Dendritic cell treated with granulocyte-macrophage colony-stimulating factor and Interleukin-4, amounts not matched to agents 40 ng/mL and 50 ng/mL, for 4 days (primary cell): ENCODE measurements at regions not wholly inside any gene's neighbourhood (a gene's known extent, or its start where the extent isn't known, plus 50 kb on each side); places are given as distances from the start of the nearest gene placed in this dataset.

ENCODE experiments used
- H3K27ac Mint-ChIP-seq: one replicate; pipeline ENCODE4 v1.8.0; 2022; ENCODE audit warnings: mild to moderate bottlenecking, mixed read lengths
- H3K27me3 Mint-ChIP-seq: one replicate; pipeline ENCODE4 v1.8.0; 2022; ENCODE audit warnings: mild to moderate bottlenecking, mixed read lengths
- H3K36me3 Mint-ChIP-seq: one replicate; pipeline ENCODE4 v1.8.0; 2022; ENCODE audit warnings: low read depth, mixed read lengths
- H3K4me1 Mint-ChIP-seq: one replicate; pipeline ENCODE4 v1.8.0; 2022; ENCODE audit warnings: low read depth, mixed read lengths
- H3K4me3 Mint-ChIP-seq: one replicate; pipeline ENCODE4 v1.8.0; 2022; ENCODE audit warnings: mild to moderate bottlenecking, moderate library complexity, mixed read lengths
- H3K9me3 Mint-ChIP-seq: one replicate; pipeline ENCODE4 v1.8.0; 2022; ENCODE audit warnings: mixed read lengths
- intact Hi-C: fragments of 100-400 bp; cut with micrococcal nuclease; formaldehyde crosslinking; loops from one replicate; pipeline ENCODE4 v1.15.0; 2022

GRCh38 chr11:127275774-127276173 lies 275.2 kb upstream of the KIRREL3 start:
- Mint-ChIP-seq H3K27ac (no peak overlapping the region), H3K4me1 (no peaks in the 10 kb centered on the region), H3K4me3 (no peak overlapping the region), H3K9me3 (no peaks in the 10 kb centered on the region), H3K36me3 (no peaks in the 10 kb centered on the region), H3K27me3 (no peaks in the 10 kb centered on the region)
- intact Hi-C loops = no loop called here

GRCh38 chr11:127274328-127274676 lies 273.7 kb upstream of the KIRREL3 start:
- intact Hi-C loops = no loop called here
- H3K9me3 Mint-ChIP-seq = no peaks in the 10 kb centered on the region
- H3K4me3 Mint-ChIP-seq = no peak overlapping the region
- H3K27me3 Mint-ChIP-seq = no peaks in the 10 kb centered on the region
- H3K36me3 Mint-ChIP-seq = no peaks in the 10 kb centered on the region
- H3K4me1 Mint-ChIP-seq = no peaks in the 10 kb centered on the region
- H3K27ac Mint-ChIP-seq = no peak overlapping the region

- intact Hi-C loops = no loop called here
- H3K4me3 Mint-ChIP-seq = no peak overlapping the region
- H3K4me1 Mint-ChIP-seq = no peaks in the 10 kb centered on the region
- no peaks in the 10 kb centered on the region for H3K9me3 Mint-ChIP-seq
- no peaks in the 10 kb centered on the region for H3K27me3 Mint-ChIP-seq
- H3K36me3 Mint-ChIP-seq = no peaks in the 10 kb centered on the region
- no peak overlapping the region for H3K27ac Mint-ChIP-seq
Observed at GRCh38 chr11:127273593-127274327, 273.2 kb upstream of the KIRREL3 start.

GRCh38 chr11:127270851-127271250 lies 270.3 kb upstream of the KIRREL3 start:
- H3K27ac Mint-ChIP-seq = no peak overlapping the region
- H3K4me3 Mint-ChIP-seq = no peak overlapping the region
- no peaks in the 10 kb centered on the region for H3K27me3 Mint-ChIP-seq
- no peaks in the 10 kb centered on the region for H3K36me3 Mint-ChIP-seq
- H3K9me3 Mint-ChIP-seq = no peaks in the 10 kb centered on the region
- intact Hi-C loops = no loop called here
- no peaks in the 10 kb centered on the region for H3K4me1 Mint-ChIP-seq

DNA sequence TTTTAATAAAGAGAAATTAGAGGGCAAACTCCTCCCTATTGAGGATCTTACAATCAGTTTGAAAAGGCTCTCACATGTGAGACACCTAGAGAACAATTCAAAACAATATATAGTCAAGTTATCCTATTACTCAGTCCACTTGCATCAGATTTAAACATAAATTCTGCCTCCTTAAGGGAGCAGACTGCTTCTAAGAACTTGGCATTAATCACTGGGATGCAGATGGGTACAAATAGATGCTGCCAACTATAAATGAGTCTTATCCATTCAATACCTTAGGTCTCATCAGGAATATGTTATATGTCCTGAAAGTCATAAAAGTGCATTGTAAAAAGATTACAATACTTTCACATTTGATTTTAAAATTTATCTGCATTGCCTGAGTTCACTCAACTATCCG lies 269.3 kb upstream of the KIRREL3 start:
- intact Hi-C loops = no loop called here
- no peak overlapping the region for H3K4me3 Mint-ChIP-seq
- H3K27me3 Mint-ChIP-seq = no peaks in the 10 kb centered on the region
- no peaks in the 10 kb centered on the region for H3K9me3 Mint-ChIP-seq
- H3K36me3 Mint-ChIP-seq = no peaks in the 10 kb centered on the region
- no peak overlapping the region for H3K27ac Mint-ChIP-seq
- H3K4me1 Mint-ChIP-seq = no peaks in the 10 kb centered on the region

- H3K27me3 Mint-ChIP-seq = no peaks in the 10 kb centered on the region
- intact Hi-C loops = no loop called here
- no peak overlapping the region for H3K27ac Mint-ChIP-seq
Observed at GRCh38 chr11:127268932-127269331, 268.4 kb upstream of the KIRREL3 start.

GRCh38 chr11:127268521-127268920 lies 268.0 kb upstream of the KIRREL3 start:
- Mint-ChIP-seq H3K9me3 (no peaks in the 10 kb centered on the region), H3K4me1 (no peaks in the 10 kb centered on the region)

More at GRCh38 chr11:127268932-127269331, 268.4 kb upstream of the KIRREL3 start:
- Mint-ChIP-seq H3K36me3 (no peaks in the 10 kb centered on the region), H3K4me1 (no peaks in the 10 kb centered on the region), H3K9me3 (no peaks in the 10 kb centered on the region), H3K4me3 (no peak overlapping the region)

GRCh38 chr11:127259102-127259501 lies 258.5 kb upstream of the KIRREL3 start:
- no peak overlapping the region for H3K4me3 Mint-ChIP-seq
- H3K27me3 Mint-ChIP-seq = no peaks in the 10 kb centered on the region
- no peak overlapping the region for H3K27ac Mint-ChIP-seq
- H3K9me3 Mint-ChIP-seq = no peaks in the 10 kb centered on the region
- H3K4me1 Mint-ChIP-seq = no peaks in the 10 kb centered on the region
- intact Hi-C loops = no loop called here
- no peaks in the 10 kb centered on the region for H3K36me3 Mint-ChIP-seq

More at GRCh38 chr11:127268521-127268920, 268.0 kb upstream of the KIRREL3 start:
- no peaks in the 10 kb centered on the region for H3K36me3 Mint-ChIP-seq
- no peaks in the 10 kb centered on the region for H3K27me3 Mint-ChIP-seq
- no peak overlapping the region for H3K4me3 Mint-ChIP-seq
- no peak overlapping the region for H3K27ac Mint-ChIP-seq
- intact Hi-C loops = no loop called here

- H3K27me3 Mint-ChIP-seq = no peaks in the 10 kb centered on the region
- H3K27ac Mint-ChIP-seq = no peak overlapping the region
- H3K4me1 Mint-ChIP-seq = no peaks in the 10 kb centered on the region
- intact Hi-C loops = no loop called here
- H3K36me3 Mint-ChIP-seq = no peaks in the 10 kb centered on the region
- no peaks in the 10 kb centered on the region for H3K9me3 Mint-ChIP-seq
- H3K4me3 Mint-ChIP-seq = no peak overlapping the region
Observed at GRCh38 chr11:127255209-127255608, 254.6 kb upstream of the KIRREL3 start.

DNA sequence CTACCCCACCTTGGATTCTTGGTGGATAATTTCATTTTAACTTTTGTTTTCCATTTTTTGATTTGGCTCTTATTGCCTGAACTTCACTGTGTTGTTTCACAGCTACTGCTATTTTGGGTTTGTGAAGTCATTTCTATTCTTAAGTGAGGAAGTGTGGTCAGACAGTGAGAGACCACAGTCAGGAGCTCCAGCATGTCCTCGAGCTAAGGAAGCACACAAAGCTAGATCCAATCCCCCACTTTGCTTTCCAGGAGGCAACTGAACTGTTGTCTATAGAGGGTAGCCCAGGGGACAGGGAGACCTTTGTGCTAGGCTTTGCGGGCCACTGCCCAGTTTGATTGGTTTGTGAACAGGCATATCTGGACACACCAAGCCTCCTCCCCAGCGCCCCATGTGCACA lies 251.8 kb upstream of the KIRREL3 start:
- no peaks in the 10 kb centered on the region for H3K27me3 Mint-ChIP-seq
- no peaks in the 10 kb centered on the region for H3K36me3 Mint-ChIP-seq
- no peaks in the 10 kb centered on the region for H3K9me3 Mint-ChIP-seq
- no peaks in the 10 kb centered on the region for H3K4me1 Mint-ChIP-seq
- intact Hi-C loops = no loop called here
- no peak overlapping the region for H3K27ac Mint-ChIP-seq
- H3K4me3 Mint-ChIP-seq = no peak overlapping the region

DNA sequence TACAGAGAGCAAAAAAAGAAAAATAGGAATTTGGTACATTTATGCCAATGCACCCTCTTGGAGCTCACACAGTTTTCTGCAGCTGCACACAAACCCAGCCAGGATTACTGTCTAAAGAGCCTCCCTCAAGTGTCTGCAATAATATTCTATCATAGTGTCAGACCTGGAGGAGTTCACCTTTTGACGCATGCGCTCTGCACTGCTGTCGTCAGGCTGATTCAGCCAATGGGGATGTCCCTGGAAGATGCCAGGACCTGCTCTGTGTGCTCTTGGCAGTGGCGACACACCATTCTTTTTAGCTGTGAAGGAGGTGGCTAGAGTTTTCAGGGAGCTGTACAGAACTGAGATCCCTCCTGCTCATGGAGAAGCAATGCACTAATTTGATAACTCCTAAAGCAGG lies 249.0 kb upstream of the KIRREL3 start:
- H3K27me3 Mint-ChIP-seq = no peaks in the 10 kb centered on the region
- H3K4me3 Mint-ChIP-seq = no peak overlapping the region
- no peaks in the 10 kb centered on the region for H3K4me1 Mint-ChIP-seq
- H3K27ac Mint-ChIP-seq = no peak overlapping the region
- no peaks in the 10 kb centered on the region for H3K9me3 Mint-ChIP-seq
- H3K36me3 Mint-ChIP-seq = no peaks in the 10 kb centered on the region
- intact Hi-C loops = no loop called here

GRCh38 chr11:127248476-127248875 lies 247.9 kb upstream of the KIRREL3 start:
- no peaks in the 10 kb centered on the region for H3K27me3 Mint-ChIP-seq
- intact Hi-C loops = no loop called here
- no peaks in the 10 kb centered on the region for H3K36me3 Mint-ChIP-seq
- no peak overlapping the region for H3K4me3 Mint-ChIP-seq
- H3K27ac Mint-ChIP-seq = no peak overlapping the region
- H3K9me3 Mint-ChIP-seq = no peaks in the 10 kb centered on the region
- H3K4me1 Mint-ChIP-seq = no peaks in the 10 kb centered on the region

DNA sequence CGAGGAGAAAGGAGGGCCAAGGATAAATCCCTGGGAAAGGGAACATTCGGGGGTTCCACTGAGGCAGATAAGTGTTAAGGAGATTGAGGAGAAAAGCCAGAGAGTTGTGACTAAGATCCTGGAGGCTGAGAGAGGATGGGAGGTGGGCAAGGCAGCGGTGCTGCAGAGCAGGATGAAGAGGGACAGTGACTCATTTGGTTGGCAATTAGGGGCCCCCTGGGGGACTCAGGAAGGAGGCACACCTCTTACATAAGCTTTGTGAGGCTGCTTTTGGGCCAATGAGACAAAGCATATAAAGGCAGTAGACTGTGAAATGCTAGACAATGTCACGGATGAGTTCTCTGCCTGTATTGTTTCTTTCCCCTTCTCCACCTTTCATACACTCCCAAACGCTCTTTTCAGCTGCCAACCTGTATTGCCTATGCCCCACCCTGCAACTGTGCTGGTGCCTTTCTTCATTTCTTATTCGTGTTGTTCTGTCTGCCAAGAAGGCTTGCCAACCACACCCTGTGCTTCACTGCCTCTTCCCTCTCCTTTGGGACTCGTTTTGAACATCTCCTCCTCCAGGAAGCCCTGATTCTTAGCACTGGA lies 246.8 kb upstream of the KIRREL3 start:
- Mint-ChIP-seq H3K9me3 (no peaks in the 10 kb centered on the region), H3K4me1 (no peaks in the 10 kb centered on the region), H3K4me3 (no peak overlapping the region), H3K27ac (no peak overlapping the region), H3K27me3 (no peaks in the 10 kb centered on the region), H3K36me3 (no peaks in the 10 kb centered on the region)
- intact Hi-C loops = no loop called here

DNA sequence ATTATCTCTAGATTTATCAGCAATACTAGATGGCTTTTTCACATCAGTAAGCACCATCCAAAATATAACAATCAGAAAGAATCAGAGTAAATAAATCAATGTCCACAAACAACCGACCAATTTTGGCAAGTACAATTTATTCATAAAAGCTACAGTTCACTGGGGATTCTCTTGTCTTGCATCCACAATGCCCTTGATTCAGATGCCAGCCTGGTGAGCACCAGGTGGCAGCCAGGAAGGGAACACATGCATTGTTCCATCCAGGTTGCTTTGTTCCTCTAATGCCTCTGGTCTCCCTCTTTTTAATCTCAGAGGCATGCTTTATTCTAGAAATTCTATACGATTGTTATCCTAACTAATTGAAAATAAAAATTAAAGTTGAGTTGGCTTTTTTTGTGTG lies 242.1 kb upstream of the KIRREL3 start:
- H3K36me3 Mint-ChIP-seq = no peaks in the 10 kb centered on the region
- no peaks in the 10 kb centered on the region for H3K4me1 Mint-ChIP-seq
- no peak overlapping the region for H3K27ac Mint-ChIP-seq
- H3K9me3 Mint-ChIP-seq = no peaks in the 10 kb centered on the region
- H3K4me3 Mint-ChIP-seq = no peak overlapping the region
- intact Hi-C loops = no loop called here
- no peaks in the 10 kb centered on the region for H3K27me3 Mint-ChIP-seq

- intact Hi-C loops = no loop called here
- Mint-ChIP-seq H3K9me3 (no peaks in the 10 kb centered on the region), H3K27ac (no peak overlapping the region), H3K4me1 (no peaks in the 10 kb centered on the region), H3K36me3 (no peaks in the 10 kb centered on the region), H3K4me3 (no peak overlapping the region), H3K27me3 (no peaks in the 10 kb centered on the region)
Observed at GRCh38 chr11:127238321-127238720, 237.8 kb upstream of the KIRREL3 start.
